GM23338 (cell line): ENCODE measurements at regions not wholly inside any gene's neighbourhood (a gene's known extent, or its start where the extent isn't known, plus 50 kb on each side); places are given as distances from the start of the nearest gene placed in this dataset.

ENCODE experiments used
- CREB1 ChIP-seq: fragments of 250-450 bp; sonication (Bioruptor Pico); IDR thresholded peaks from 2 replicates; pipeline ENCODE4 v1.5.0; 2020; ENCODE audit warnings: low read depth, mild to moderate bottlenecking, moderate library complexity
- EZH2 ChIP-seq: fragments of 200-600 bp; sonication (generic); IDR thresholded peaks from one replicate; pipeline ENCODE4 v1.8.0; 2017; ENCODE audit warnings: antibody characterized with exemption, mild to moderate bottlenecking, low read depth; ENCODE audit not compliant: unreplicated experiment
- EZH2phosphoT487 ChIP-seq: fragments of 200-600 bp; sonication (generic); IDR thresholded peaks from one replicate; pipeline ENCODE4 v1.8.1; 2018; ENCODE audit warnings: antibody characterized with exemption; ENCODE audit not compliant: unreplicated experiment
- JUNB ChIP-seq: IDR thresholded peaks from one replicate; pipeline ENCODE4 v1.6.1; 2016; ENCODE audit warnings: antibody characterized with exemption; ENCODE audit not compliant: unreplicated experiment
- NANOG ChIP-seq: IDR thresholded peaks from 2 replicates; pipeline ENCODE4 v1.6.1; 2016; ENCODE audit warnings: antibody characterized with exemption, borderline replicate concordance
- POLR2AphosphoS5 ChIP-seq: IDR thresholded peaks from 2 replicates; pipeline ENCODE4 v1.6.1; 2016; ENCODE audit warnings: antibody characterized with exemption, low read depth
- STAT1 ChIP-seq: IDR thresholded peaks from one replicate; pipeline ENCODE4 v1.6.1; 2016; ENCODE audit warnings: antibody characterized with exemption; ENCODE audit not compliant: unreplicated experiment
- ZNF114 ChIP-seq: fragments of 250-450 bp; sonication (Bioruptor Pico); IDR thresholded peaks from 2 replicates; pipeline ENCODE4 v1.5.0; 2020; ENCODE audit warnings: mild to moderate bottlenecking, moderate library complexity
- ZNF331 ChIP-seq: fragments of 250-450 bp; sonication (Bioruptor Pico); IDR thresholded peaks from 2 replicates; pipeline ENCODE4 v1.5.0; 2020; ENCODE audit warnings: low read depth, mild to moderate bottlenecking, moderate library complexity
- TF ChIP-seq, protein P1 (sequence below), 2 experiments: fragments of 200-600 bp in 1 of 2; sonication (generic) in 1 of 2; conservative IDR thresholded peaks; 2 replicates each; pipeline versions ENCODE4 v1.5.1 to v1.6.1; 2016 to 2017; ENCODE audit warnings: antibody characterized with exemption in 2 of 2, low read depth in 2 of 2, mild to moderate bottlenecking in 2 of 2, moderate library complexity in 1 of 2
- TF ChIP-seq, protein P2 (sequence below): IDR thresholded peaks from one replicate; pipeline ENCODE4 v1.6.1; 2018; ENCODE audit warnings: antibody characterized with exemption; ENCODE audit not compliant: unreplicated experiment
- TF ChIP-seq, protein P3 (sequence below): IDR thresholded peaks from 2 replicates; pipeline ENCODE4 v1.6.1; 2016; ENCODE audit warnings: antibody characterized with exemption

DNA sequence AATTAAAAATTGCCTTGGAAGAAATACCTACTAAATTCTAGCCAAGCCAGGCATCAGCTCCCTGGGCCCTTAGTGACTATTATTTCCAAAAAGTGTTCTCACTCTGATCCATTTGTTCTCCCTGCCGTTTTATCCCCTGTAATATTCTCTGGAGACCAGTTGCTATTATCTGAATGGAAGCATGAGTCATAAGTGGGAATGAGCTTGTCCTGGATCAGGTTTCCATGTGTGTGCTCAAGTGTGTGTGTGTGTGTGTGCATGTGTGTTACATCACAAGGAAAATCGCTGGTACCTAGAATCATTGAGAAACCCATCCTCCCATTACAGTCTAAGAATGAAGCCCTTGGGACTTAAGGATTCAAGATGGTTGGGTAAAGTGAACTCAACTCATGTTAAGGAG, 130.3 kb upstream of the CXCR4 start:
- TF ChIP-seq, protein P1, sequence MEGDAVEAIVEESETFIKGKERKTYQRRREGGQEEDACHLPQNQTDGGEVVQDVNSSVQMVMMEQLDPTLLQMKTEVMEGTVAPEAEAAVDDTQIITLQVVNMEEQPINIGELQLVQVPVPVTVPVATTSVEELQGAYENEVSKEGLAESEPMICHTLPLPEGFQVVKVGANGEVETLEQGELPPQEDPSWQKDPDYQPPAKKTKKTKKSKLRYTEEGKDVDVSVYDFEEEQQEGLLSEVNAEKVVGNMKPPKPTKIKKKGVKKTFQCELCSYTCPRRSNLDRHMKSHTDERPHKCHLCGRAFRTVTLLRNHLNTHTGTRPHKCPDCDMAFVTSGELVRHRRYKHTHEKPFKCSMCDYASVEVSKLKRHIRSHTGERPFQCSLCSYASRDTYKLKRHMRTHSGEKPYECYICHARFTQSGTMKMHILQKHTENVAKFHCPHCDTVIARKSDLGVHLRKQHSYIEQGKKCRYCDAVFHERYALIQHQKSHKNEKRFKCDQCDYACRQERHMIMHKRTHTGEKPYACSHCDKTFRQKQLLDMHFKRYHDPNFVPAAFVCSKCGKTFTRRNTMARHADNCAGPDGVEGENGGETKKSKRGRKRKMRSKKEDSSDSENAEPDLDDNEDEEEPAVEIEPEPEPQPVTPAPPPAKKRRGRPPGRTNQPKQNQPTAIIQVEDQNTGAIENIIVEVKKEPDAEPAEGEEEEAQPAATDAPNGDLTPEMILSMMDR (conservative IDR thresholded peaks at IDR 0.05; ENCODE audit: low read depth in 2 of 2), result no peak
- TF ChIP-seq POLR2AphosphoS5, result no peak
- TF ChIP-seq EZH2, result no peak
- TF ChIP-seq, protein P2, sequence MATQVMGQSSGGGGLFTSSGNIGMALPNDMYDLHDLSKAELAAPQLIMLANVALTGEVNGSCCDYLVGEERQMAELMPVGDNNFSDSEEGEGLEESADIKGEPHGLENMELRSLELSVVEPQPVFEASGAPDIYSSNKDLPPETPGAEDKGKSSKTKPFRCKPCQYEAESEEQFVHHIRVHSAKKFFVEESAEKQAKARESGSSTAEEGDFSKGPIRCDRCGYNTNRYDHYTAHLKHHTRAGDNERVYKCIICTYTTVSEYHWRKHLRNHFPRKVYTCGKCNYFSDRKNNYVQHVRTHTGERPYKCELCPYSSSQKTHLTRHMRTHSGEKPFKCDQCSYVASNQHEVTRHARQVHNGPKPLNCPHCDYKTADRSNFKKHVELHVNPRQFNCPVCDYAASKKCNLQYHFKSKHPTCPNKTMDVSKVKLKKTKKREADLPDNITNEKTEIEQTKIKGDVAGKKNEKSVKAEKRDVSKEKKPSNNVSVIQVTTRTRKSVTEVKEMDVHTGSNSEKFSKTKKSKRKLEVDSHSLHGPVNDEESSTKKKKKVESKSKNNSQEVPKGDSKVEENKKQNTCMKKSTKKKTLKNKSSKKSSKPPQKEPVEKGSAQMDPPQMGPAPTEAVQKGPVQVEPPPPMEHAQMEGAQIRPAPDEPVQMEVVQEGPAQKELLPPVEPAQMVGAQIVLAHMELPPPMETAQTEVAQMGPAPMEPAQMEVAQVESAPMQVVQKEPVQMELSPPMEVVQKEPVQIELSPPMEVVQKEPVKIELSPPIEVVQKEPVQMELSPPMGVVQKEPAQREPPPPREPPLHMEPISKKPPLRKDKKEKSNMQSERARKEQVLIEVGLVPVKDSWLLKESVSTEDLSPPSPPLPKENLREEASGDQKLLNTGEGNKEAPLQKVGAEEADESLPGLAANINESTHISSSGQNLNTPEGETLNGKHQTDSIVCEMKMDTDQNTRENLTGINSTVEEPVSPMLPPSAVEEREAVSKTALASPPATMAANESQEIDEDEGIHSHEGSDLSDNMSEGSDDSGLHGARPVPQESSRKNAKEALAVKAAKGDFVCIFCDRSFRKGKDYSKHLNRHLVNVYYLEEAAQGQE, result no peak
- TF ChIP-seq EZH2phosphoT487, result no peak
- no peak for TF ChIP-seq JUNB
- TF ChIP-seq ZNF114 (CRISPR knock-in tag), result no peak
- no peak for TF ChIP-seq ZNF331 (CRISPR knock-in tag)
- TF ChIP-seq, protein P3, sequence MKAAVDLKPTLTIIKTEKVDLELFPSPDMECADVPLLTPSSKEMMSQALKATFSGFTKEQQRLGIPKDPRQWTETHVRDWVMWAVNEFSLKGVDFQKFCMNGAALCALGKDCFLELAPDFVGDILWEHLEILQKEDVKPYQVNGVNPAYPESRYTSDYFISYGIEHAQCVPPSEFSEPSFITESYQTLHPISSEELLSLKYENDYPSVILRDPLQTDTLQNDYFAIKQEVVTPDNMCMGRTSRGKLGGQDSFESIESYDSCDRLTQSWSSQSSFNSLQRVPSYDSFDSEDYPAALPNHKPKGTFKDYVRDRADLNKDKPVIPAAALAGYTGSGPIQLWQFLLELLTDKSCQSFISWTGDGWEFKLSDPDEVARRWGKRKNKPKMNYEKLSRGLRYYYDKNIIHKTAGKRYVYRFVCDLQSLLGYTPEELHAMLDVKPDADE, result no peak
- no peak for TF ChIP-seq CREB1 (CRISPR knock-in tag)
- no peak for TF ChIP-seq NANOG
- TF ChIP-seq STAT1, result no peak
